ENCODE measurements at regions not wholly inside any gene's neighbourhood (a gene's known extent, or its start where the extent isn't known, plus 50 kb on each side); places are given as distances from the start of the nearest gene placed in this dataset.

- TF ChIP-seq, protein P1, sequence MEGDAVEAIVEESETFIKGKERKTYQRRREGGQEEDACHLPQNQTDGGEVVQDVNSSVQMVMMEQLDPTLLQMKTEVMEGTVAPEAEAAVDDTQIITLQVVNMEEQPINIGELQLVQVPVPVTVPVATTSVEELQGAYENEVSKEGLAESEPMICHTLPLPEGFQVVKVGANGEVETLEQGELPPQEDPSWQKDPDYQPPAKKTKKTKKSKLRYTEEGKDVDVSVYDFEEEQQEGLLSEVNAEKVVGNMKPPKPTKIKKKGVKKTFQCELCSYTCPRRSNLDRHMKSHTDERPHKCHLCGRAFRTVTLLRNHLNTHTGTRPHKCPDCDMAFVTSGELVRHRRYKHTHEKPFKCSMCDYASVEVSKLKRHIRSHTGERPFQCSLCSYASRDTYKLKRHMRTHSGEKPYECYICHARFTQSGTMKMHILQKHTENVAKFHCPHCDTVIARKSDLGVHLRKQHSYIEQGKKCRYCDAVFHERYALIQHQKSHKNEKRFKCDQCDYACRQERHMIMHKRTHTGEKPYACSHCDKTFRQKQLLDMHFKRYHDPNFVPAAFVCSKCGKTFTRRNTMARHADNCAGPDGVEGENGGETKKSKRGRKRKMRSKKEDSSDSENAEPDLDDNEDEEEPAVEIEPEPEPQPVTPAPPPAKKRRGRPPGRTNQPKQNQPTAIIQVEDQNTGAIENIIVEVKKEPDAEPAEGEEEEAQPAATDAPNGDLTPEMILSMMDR (conservative IDR thresholded peaks at IDR 0.05; ENCODE audit: low read depth, low read length) = no peak
- TF ChIP-seq EZH2phosphoT487 (IDR thresholded peaks at IDR 0.05; ENCODE audit: borderline replicate concordance, low read length) (no peak), EZH2 (IDR thresholded peaks at IDR 0.05; ENCODE audit: low read length, unreplicated experiment) (no peak)
Observed at GRCh38 chr12:126966498-126966897, 1300.5 kb upstream of the TMEM132C start.

Data from PC-3 (cell line).